Glomerular visceral epithelial cell (primary cell): ENCODE measurements at regions not wholly inside any gene's neighbourhood (a gene's known extent, or its start where the extent isn't known, plus 50 kb on each side); places are given as distances from the start of the nearest gene placed in this dataset.
"Not testable (repeated sequence)": the region's sequence is repeated elsewhere in the genome, so short reads cannot be mapped to it uniquely, and the experiment has no call there.

Experiments
- DNase-seq: peaks from one replicate; pipeline ENCODE4 v3.0.0-alpha.2; 2016; ENCODE audit errors: extremely low spot score

DNA sequence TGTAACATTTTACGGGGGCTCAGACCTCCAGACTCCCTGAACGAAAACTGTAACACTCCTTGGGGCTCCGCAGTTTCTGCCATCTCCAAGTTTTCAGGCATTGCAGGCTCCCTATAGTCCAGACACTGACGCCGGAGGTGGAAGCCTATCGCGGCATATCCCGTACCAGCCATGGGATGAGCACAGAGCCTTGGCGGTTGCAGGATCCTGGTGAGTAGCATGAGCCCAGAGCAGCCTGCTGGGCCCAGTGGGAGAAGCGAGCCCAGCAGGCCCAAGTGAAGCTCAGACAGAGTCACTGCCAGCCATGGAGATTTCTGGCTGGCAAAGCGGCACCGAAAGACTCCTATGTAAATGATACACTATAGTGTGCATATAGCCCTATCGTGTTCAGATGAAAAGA, 446.8 kb downstream of the COL11A1 start:
- no peak for DNase-seq

DNA sequence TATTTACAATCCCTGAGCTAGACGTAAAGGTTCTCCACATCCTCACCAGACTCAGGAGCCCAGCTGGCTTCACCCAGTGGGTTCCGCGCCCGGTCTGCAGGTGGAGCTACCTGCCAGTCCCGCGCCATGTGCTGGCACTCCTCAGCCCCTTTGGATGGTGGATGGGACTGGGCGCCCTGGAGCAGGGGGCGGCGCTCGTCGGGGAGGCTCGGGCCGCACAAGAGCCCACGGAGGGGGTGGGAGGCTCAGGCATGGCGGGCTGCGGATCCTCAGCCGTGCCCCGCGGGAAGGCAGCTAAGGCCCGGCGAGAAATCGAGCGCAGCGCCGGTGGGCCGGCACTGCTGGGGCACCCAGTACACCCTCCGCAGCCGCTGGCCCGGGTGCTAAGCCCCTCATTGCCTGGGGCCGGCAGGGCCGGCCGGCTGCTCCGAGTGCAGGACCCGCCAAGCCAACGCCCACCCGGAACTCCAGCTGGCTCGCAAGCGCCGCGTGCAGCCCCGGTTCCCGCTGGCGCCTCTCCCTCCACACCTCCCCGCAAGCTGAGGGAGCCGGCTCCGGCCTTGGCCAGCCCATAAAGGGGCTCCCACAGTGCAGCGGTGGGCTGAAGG, 448.3 kb downstream of the COL11A1 start:
- DNase-seq, result not testable (repeated sequence)

DNA sequence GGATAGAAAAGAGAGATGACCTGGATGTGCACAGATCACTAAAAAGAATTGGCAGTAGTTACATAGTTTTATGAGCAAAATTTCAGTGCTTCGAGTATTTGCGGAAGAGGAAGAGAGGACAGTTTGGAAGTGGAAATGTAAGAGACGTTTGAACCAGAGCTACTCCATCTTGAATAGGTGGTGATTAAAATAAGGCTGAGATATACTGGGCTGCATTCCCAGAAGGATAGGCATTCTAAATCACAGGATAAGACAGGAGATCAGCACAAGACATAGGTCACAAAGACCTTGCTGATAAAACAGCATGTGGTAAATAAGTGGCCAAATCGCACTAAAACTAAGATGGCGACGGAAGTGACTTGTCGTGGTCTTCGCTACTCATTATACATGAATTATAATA, 453.3 kb downstream of the COL11A1 start:
- no peak for DNase-seq

DNA sequence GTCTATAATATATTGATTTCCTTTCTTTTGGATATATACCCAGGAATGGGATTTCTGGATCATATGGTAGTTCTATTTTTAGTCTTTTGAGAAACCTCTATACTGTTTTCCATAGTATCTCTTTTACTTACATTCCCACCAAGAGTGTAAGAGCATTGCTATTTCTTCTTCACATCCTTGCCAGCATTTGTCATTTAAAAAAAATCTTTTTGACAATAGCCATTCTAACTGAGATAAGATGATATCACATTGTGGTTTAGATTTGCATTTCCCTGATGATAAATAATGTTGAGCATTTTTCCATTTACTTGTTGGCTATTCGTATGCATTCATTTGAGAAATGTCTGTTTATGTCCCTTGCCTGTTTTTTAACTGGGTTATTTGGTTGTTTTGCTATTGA, 467.4 kb downstream of the COL11A1 start:
- DNase-seq, result no peak

DNA sequence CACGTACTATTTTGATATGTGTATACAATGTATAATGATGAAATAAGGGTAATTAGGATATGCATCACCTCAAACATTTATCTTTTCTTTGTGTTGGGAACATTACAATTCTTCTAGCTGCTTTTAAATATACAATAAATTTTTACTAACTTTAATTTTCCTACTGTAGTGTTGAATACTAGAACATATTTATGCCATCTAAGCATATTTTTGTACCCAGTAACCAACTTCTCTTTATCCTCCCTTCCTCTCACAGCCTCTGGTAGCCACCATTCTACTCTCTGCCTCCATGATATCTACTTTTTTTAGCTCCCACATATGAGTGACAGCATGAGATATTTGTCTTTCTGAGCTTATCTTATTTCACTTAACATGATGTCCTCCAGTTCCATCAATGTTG, 468.0 kb downstream of the COL11A1 start:
- DNase-seq, result no peak

DNA sequence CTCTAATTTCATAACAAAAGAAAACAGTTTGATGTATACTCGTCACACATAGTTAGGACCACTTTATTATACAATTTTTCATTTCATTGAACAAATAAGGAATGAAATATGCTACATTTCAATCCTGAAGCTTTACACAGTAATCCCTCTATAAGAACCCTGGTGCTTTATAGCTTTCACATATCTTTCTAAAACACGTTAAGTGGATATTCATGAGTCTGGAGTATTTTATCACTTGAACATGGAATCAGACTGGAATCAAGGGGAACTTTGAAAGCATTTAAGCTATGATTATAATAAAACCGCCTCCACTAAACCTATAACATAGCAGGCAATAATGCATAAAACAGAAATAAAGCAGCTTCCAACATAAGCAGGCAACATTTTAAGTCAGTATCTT, 476.6 kb downstream of the COL11A1 start:
- no peak for DNase-seq

DNA sequence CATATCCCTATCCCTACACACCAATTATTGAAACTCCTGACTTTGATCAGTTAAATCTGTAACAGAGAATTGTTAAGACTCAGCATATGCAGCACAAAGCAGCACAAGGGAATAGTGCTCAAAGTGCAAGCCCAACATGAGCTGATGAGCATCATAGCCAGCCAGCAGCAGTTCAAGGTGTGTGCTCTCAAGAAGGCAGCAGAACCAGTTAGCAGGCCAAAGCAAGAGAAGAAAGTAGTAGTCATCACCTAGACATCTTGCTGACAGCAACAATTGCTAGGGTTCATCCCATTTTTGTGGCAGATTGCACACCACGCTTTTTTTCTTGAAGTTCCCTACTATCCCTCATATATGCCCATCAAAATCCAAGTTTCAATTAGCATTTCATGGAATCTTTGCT, 478.3 kb downstream of the COL11A1 start:
- DNase-seq, result no peak

DNA sequence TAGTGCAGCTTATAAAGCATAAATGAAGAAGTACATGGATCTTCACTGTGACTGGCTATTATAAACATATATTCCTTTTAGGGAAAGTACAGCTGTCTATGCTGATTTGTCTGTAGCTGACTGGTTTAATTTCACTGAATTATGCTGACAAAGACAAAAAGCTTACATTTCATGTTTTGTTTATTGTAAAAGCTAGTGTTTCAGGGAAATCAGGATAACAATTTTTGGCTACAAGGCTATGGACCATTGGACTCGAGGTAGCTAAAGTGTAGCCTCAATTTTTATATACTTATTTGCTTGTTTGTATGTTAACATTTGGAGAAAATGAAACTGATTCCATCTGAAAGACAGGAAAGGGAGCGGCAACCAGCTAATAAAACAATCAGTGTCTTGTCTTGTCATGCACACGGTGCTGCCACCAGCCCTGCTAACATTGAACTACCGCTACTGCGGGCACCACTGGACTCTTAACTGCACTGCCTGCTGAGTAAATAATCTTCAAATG, 480.2 kb downstream of the COL11A1 start:
- DNase-seq, result peak; percentile 18

DNA sequence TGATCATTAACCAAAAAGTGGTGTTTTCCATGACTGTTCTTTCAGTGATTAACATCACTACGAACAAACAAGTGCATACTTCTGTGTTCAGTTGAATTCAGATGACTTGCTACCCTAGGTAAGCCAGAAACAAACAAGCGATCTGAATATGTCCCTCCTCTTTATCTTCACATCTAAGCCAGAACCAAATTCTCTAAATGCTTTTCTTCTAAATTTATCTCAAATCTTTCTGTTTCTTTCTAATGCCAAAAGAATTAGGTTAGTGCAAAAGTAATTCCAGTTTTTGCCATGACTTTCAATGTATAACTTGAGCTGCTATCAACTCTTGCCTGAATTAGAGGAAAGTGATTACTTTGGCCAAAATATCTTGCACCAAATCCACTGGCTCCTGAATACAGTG, 481.2 kb downstream of the COL11A1 start:
- DNase-seq, result no peak

DNA sequence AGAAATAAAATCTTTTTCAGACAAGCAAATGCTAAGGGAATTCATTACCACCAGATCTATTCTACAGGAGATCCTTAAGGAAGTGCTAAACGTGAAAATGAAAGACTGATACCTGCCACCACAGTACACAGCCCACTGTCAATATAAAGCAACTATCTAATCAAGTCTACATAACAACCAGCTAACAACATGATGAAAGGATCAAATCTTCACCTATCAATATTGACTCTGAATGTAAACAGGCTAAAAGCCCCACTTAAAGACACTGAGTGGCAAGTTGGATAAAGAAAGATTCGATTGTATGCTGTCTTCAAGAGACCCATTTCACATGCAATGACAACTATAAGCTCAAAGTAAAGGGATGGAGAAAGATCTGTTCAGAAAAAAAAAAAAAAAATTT, 492.4 kb downstream of the COL11A1 start:
- no peak for DNase-seq

DNA sequence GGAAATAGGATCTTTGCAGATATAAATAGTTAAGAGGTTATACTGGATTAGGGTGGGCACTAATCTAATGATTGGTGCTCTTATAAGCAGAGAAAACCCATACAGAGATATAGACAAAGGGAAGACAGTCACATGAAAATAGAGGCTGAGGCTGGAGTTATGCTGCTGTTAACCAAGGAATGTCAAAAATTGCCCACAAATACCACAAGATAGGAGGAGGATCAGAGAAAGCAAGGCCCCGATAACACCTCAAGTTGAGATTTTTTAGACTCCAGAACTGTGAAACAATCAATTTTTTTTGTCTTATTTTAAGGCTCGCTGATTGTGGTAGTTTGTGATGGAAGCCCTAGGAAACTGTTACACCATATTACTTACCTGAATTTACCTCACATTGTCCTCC, 513.2 kb downstream of the COL11A1 start:
- DNase-seq, result peak; percentile 56

DNA sequence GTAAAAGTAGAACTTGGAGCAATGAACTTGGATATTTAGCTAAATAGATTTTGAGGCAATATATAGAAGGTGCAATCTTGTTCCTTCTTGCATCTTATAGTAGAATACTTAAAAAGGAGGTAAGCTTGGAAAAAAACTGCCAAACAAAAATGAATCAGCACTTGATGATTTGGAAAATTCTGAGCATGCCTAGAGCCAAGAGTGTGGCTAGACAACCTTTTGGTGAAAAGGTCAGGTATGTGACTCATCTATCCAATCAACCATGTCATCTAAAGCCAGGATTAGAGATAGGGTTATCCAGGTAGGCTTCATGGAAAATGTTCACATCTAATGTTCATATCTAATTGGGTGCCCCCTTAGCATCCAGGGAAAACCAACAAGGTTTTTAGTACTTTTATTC, 515.0 kb downstream of the COL11A1 start:
- DNase-seq, result peak; percentile 46

DNA sequence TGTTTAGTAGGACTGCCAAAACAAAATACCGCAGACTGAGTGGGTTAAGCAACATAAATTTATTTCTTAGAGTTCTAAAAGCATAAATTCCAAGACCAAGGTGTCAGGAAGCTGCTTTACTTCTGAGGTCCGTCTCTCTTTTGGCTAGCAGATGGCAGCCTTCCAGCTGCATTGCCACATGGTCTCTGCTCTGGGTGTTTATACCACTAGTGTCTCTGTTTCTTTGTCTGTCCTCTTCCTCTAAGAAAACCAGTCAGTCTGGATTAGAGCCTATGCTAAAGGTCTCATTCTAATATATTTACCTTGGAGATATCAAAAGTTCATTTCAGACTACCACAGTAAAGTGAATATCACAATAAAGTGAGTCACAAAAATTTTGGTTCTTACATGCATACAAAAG, 519.8 kb downstream of the COL11A1 start:
- peak; percentile 6 for DNase-seq

DNA sequence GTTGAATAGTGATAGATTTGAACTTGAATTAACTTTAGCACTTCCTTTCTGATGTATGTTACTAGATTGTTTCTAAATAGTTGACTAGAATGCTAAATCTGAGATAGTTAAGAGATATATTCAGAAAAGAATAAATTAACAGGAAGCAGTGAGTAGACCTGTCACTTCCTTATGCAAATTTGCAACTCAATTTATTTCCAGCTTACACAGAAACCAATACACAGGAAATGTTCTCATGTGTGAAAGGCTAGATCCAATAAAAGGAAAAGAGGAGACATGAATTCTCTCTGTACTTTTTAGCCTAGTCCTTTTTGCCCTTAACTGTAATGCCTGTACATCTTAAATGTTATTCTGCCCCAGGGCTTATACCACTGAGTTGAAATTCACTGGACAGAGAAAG, 522.3 kb downstream of the COL11A1 start:
- DNase-seq, result no peak

DNA sequence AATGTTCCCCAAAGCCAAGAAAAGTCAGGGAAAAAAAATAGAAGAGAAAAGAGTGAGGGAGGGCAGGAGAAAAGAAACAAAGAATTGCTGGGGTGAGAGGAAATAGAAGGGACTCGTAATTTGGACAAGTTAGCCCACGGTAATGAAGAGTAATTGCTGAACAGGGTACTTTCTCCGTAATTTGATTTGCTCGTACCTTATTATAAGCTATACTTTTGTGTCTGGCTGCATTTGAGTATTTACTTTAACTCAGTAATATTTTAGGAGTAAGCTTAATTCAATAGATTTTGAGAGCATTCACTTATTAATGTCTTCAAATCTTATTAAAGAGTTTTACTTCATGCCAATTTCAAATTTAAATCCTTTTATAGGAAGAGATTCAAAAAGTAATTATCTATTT, 527.5 kb downstream of the COL11A1 start:
- DNase-seq, result no peak

DNA sequence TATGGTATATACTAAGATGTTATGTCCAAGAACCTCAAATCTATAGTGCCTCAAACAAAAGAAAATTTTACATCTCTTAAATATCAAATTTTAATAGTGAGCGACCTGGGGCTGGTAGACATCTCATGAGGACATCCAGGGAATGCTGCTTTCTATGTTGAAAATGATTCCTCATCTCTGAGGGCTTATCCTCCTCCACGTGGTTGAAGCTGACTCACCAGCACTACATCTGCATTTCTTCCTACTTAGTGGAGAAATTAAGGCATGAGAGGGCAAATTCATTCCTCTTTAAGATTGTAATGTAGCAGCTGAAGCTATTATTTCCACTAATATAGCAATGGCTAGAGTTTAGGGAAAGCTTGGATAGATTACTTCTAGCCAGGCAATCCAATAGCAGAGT, 529.5 kb downstream of the COL11A1 start:
- no peak for DNase-seq

DNA sequence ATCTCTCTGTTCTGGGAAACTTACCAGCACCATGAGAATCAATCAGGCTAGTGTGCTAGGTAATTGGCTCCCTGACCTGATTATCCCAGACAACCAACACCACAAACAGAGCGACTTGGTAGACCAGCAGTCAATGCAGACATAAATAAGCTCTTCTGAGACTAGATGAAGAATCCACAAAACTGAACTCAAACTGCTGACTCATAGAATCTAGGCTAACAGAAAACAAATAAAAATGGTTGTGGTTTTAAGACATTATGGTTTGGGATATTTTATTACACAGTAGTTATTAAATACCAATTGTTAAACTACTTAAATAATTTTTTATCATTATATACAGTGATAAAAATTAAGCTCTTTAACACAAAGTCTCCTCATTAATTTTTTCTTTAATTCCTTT, 535.7 kb downstream of the COL11A1 start:
- DNase-seq, result no peak

DNA sequence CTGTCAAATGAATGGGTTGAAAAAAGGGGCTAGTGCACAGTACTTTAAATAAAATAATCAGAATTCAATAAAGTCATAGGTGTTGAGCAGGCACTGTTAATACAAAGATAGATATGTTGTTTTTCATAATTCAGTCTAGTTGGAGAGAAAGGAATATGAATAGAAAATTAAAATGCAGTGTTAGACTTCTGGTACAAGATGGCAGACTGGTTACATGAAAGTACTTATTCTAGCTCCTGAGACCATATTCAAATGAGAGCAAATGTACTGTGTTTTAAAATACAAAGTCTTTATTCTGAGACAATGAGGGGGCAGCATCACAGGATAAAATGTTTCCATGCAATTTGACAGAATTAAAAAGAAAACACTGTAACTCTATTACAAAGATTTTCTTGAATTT, 542.1 kb downstream of the COL11A1 start:
- DNase-seq, result no peak

DNA sequence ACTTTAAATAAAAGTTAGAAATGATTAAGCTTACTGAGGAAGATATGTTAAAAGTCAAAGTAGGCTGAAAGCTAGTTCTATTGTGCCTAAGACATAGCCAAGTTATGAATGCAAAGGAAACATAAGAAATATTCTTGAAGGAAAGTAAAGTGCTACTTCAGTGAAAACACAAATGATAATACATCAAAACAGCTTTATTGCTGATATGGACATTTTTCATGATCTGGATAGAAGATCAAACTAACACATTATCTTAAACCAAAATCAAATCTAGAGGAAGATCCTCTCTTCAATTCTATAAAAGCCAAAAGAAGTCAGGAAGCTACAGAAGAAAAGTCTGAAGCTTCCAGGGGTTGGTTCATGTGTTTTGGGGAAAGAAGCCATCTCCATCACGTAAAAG, 545.9 kb downstream of the COL11A1 start:
- DNase-seq, result no peak

DNA sequence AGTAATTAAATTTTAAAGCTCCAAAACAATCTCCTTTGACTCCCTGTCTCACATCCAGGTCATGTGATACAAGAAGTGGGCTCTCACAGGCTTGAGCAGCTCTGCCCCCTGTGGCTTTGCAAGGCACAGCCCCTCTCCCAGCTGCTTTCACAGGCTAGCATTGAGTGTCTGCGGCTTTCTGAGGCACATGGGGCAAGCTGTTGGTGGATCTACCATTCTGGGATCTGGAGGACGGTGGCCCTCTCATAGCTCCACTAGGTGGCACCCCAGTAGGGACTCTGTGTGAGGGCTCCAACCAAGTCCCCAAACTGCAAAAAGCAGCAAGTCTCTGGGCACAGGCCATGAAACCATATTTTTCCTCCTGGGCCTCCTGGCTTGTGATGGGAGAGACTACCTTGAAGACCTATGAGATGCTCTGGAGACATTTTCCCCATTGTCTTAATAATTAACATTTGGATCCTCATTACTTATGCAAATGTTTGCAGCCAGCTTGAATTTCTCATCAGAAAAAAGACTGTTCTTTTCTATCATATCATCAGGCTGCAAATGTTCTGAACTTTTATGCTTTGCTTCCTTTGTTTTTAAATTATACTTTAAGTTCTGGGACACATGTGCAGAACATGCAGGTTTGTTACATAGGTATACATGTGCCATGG, 554.1 kb upstream of the OLFM3 start:
- peak; percentile 28 for DNase-seq

DNA sequence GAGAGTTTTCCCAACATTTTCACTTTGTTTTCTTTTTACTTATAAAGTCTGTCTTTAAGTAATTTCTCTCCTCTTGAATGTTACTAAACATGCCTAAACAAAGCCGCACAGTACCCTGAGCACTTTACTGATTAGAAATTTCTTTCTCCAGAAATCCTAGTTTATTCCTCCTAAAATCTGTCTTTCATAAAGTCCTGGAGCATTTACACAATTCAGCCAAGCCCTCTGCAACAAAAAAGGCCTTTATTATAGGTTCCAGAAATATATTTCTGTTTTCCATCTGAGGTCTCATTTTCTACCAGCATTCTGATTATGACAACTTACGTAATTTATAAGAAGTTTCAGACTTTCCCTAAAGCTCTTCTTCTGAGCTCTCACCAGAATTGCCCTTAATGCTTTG, 549.5 kb upstream of the OLFM3 start:
- DNase-seq, result no peak

DNA sequence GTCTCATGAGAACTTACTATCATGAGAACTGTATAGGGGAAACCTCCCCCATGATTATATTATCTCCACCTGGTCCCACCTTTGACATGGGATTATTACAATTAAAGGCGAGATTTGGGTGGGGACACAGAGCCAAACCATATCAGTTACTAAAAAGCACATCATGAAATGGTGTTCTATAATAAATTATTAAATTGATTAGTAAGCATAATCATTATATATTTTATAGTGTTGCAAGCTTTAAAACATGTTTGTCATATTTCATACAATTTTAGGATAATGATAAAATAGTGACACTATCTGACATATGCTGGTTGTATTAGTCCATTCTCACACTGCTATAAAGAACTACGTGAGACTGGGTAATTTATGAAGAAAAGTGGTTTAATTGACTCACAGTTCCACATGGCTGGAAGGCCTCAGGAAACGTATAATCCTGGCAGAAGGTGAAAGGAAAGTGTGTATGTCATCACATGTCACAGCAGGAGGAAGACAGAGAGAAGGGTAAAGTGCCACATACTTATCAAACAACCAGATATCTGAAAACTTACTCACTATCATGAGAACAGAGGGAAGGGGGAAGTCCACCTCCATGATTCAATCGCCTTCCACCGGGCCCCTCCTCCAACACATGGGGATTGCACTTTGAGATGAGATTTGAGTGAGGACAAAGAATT, 539.2 kb upstream of the OLFM3 start:
- DNase-seq, result no peak

DNA sequence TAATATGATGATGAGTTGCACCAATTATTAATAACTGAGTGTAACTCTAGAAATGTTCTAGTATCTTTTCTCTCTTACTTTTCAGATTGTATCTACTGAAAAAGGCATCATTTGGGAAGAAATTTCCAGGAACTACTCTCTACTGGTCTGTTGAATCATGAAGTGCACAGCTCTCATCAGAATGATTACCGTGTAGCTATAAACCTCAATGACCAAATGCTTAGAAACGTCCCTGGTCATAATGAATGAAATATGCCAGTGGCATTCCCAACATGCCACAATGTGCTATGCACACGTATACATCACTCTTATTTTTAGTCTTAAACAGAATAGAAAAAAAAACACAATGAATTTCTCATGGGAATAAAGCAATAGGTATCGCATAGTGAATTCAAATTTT, 534.3 kb upstream of the OLFM3 start:
- peak; percentile 21 for DNase-seq
